SK-N-MC (cell line): ENCODE measurements at regions not wholly inside any gene's neighbourhood (a gene's known extent, or its start where the extent isn't known, plus 50 kb on each side); places are given as distances from the start of the nearest gene placed in this dataset.

Source experiments
- DNase-seq: peaks from one replicate; pipeline ENCODE4 v3.0.0-alpha.2; 2011; ENCODE audit warnings: low read depth, low spot score
- H3K27ac ChIP-seq: fragments of 200-600 bp; sonication (generic); 2 replicates; pipeline ENCODE4 v1.5.1; 2016; ENCODE audit warnings: mixed run types
- H3K36me3 ChIP-seq: fragments of 200-600 bp; sonication (generic); 2 replicates; pipeline ENCODE4 v1.6.1; 2017; ENCODE audit warnings: antibody characterized with exemption, low read length, mixed read lengths; ENCODE audit not compliant: insufficient read depth
- H3K4me3 ChIP-seq: fragments of 200-600 bp; sonication (generic); 2 replicates; pipeline ENCODE4 v1.5.1; 2016
- H3K9ac ChIP-seq: fragments of 200-600 bp; sonication (generic); 2 replicates; pipeline ENCODE4 v1.8.0; 2017; ENCODE audit warnings: mixed run types, mixed read lengths; ENCODE audit not compliant: insufficient read length
- H3K9me3 ChIP-seq: fragments of 200-600 bp; sonication (generic); 2 replicates; pipeline ENCODE4 v1.6.1; 2017; ENCODE audit warnings: low read depth, mild to moderate bottlenecking, antibody characterized with exemption, low read length, moderate library complexity, mixed read lengths
- EZH2 ChIP-seq: fragments of 200-600 bp; sonication (generic); IDR thresholded peaks from one replicate; pipeline ENCODE4 v1.6.1; 2017; ENCODE audit warnings: antibody characterized with exemption
- FOXP2 ChIP-seq: optimal IDR thresholded peaks from 2 replicates; pipeline ENCODE3; 2011; ENCODE audit warnings: mild to moderate bottlenecking, moderate library complexity; ENCODE audit not compliant: insufficient read depth; ENCODE audit errors: extremely low read length, control extremely low read depth
- POLR2AphosphoS5 ChIP-seq: IDR thresholded peaks from 2 replicates; pipeline ENCODE4 v1.6.1; 2012; ENCODE audit warnings: mild to moderate bottlenecking, low read depth, low read length, borderline replicate concordance

GRCh38 chr4:127149086-127149485, 483.7 kb upstream of the INTU start:
- TF ChIP-seq EZH2 (no peak), FOXP2 (no peak), POLR2AphosphoS5 (no peak)
- H3K27ac ChIP-seq: no peak overlapping the region

GRCh38 chr4:127151941-127152340, 480.8 kb upstream of the INTU start:
- peaks cover 6% of the 10 kb centered on the region; the same call in 1 of the 2 replicates for H3K9me3 ChIP-seq
- no peak overlapping the region for H3K9ac ChIP-seq
- no peak overlapping the region for H3K27ac ChIP-seq
- H3K4me3 ChIP-seq: no peak overlapping the region
- TF ChIP-seq EZH2 (no peak), POLR2AphosphoS5 (no peak), FOXP2 (no peak)
- DNase-seq: no peak
- no peaks in the 10 kb centered on the region for H3K36me3 ChIP-seq

More at GRCh38 chr4:127149086-127149485, 483.7 kb upstream of the INTU start:
- no peak for DNase-seq
- Histone ChIP-seq H3K9ac (no peak overlapping the region), H3K4me3 (no peak overlapping the region), H3K36me3 (no peaks in the 10 kb centered on the region), H3K9me3 (peaks cover 6% of the 10 kb centered on the region; the same call in 1 of the 2 replicates)

- no peaks in the 10 kb centered on the region for H3K36me3 ChIP-seq
- TF ChIP-seq FOXP2: no peak
- no peak for TF ChIP-seq POLR2AphosphoS5
- no peak for TF ChIP-seq EZH2
- no peak overlapping the region for H3K4me3 ChIP-seq
- no peak for DNase-seq
- no peak overlapping the region for H3K9ac ChIP-seq
- H3K27ac ChIP-seq: no peak overlapping the region
- peaks cover 6% of the 10 kb centered on the region; the same call in 1 of the 2 replicates for H3K9me3 ChIP-seq
These were observed 477.6 kb upstream of the INTU start for GRCh38 chr4:127155116-127155515.

GRCh38 chr4:127155555-127155954, 477.2 kb upstream of the INTU start:
- TF ChIP-seq POLR2AphosphoS5 (no peak), FOXP2 (no peak), EZH2 (no peak)
- Histone ChIP-seq H3K4me3 (no peak overlapping the region), H3K36me3 (no peaks in the 10 kb centered on the region), H3K27ac (no peak overlapping the region), H3K9ac (no peak overlapping the region), H3K9me3 (peaks cover 6% of the 10 kb centered on the region; the same call in 1 of the 2 replicates)
- no peak for DNase-seq

DNA sequence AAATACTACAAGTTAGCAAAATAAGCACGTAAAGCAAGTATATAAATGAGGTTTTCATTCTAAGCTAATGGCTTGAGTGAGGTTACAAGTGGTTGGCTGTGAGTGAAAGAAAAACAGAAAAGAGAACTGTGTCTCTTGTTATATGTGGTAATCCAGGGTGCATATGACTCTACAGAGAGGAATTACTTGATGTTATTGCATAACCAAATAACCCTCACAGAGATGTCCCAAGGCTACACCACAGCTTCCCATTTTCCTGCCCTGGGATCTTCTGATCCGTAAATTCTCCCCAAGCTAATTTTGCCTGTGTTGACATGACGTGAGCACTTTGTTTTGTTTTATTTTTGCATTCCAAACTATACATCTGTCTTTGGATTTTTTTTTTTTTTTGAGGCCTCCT, 470.0 kb upstream of the INTU start:
- Histone ChIP-seq H3K27ac (no peak overlapping the region), H3K36me3 (no peaks in the 10 kb centered on the region), H3K9ac (no peak overlapping the region), H3K9me3 (0 out of 2 replicates have a peak, but pooled peaks cover 2% of the 10 kb centered on the region), H3K4me3 (no peak overlapping the region)
- TF ChIP-seq FOXP2 (no peak), POLR2AphosphoS5 (no peak), EZH2 (no peak)
- peak; percentile 34 for DNase-seq

DNA sequence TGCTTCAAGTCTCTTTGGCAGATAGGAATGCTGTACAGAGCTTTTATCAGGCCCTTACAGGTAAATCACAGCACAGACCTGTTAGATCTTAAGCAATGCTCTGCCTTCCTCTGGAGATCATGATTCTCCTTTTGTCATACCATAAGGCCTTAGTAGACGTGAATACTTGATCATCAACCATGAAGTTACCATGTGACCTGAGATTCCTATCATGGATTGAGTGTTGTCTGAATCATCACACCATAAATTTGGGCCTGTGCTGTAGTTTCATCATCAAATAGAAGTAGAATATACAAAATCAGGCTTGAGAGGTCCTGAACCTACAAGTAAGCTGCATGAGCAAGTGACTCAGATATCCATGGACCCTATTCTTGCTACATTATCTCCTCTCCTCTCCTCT, 466.8 kb upstream of the INTU start:
- no peak overlapping the region for H3K27ac ChIP-seq
- no peak overlapping the region for H3K4me3 ChIP-seq
- H3K9ac ChIP-seq: no peak overlapping the region
- TF ChIP-seq EZH2 (no peak), POLR2AphosphoS5 (no peak), FOXP2 (no peak)
- 0 out of 2 replicates have a peak, but pooled peaks cover 2% of the 10 kb centered on the region for H3K9me3 ChIP-seq
- no peak for DNase-seq
- no peaks in the 10 kb centered on the region for H3K36me3 ChIP-seq

DNA sequence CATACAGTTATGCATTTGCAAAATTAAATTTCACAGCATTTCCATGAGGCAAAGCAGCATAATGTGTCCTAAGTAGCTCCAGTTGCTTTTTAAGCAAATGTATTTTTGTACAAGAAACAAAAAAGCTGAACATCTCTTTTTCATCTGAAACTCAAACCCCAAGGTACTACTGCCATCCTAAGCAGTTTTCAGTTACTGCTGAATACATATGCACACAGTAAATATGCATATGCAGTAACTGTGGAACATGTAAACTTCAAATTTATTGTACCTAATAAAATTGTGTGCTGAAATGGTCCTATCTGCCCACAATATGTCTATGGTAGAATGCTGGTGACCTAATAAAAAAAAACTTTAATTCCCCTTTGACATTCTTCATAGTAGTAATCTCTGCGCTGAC, 458.6 kb upstream of the INTU start:
- no peaks in the 10 kb centered on the region for H3K9me3 ChIP-seq
- no peaks in the 10 kb centered on the region for H3K36me3 ChIP-seq
- no peak overlapping the region for H3K4me3 ChIP-seq
- TF ChIP-seq POLR2AphosphoS5 (no peak), EZH2 (no peak), FOXP2 (no peak)
- no peak for DNase-seq
- no peak overlapping the region for H3K9ac ChIP-seq
- no peak overlapping the region for H3K27ac ChIP-seq

- no peak for DNase-seq
- Histone ChIP-seq H3K4me3 (no peak overlapping the region), H3K36me3 (no peaks in the 10 kb centered on the region), H3K9me3 (no peaks in the 10 kb centered on the region), H3K27ac (no peak overlapping the region), H3K9ac (no peak overlapping the region)
- TF ChIP-seq EZH2 (no peak), FOXP2 (no peak), POLR2AphosphoS5 (no peak)
These were observed 458.1 kb upstream of the INTU start for GRCh38 chr4:127174616-127175015.

DNA sequence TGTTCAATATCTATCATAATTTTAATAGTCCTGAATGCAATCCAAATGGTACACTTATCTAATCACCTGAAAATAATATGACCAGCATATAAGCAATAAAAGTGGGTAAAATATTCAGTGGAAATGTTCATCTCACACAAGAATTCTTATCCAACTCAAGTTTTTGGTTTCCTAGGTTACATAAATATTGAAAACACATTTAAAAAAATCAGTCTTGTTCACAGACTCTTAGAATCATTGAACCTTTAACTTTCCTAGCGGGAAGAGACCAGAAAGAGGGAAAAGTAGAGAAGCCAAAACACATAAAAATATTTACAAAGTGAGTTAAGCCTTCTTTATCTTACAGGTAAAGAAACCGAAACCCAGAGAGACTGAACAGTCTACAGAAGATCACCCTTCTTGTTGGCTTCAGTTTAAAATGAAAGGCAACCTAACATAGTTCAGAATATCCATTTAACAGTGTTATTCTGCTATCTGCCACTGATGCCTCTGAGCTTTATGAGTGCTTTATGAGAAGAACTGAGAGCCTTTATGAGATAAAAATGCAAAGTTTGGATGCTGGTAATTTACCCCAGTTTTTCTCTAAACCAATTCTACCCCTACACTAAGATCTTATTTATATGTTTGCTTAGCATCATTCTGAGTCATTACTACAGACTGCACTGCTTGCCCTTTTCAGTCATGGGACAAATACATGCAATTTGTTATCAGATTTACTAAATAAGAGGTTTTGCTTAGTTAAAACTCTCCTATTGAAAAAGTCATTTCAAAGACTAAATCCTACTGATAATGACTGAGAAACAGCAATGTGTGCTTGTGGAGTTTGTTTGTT, 453.3 kb upstream of the INTU start:
- Histone ChIP-seq H3K4me3 (no peak overlapping the region), H3K9me3 (no peaks in the 10 kb centered on the region), H3K27ac (no peak overlapping the region), H3K9ac (no peak overlapping the region), H3K36me3 (no peaks in the 10 kb centered on the region)
- TF ChIP-seq FOXP2 (no peak), POLR2AphosphoS5 (no peak), EZH2 (no peak)
- no peak for DNase-seq
